GM12873 (cell line): ENCODE measurements at regions not wholly inside any gene's neighbourhood (a gene's known extent, or its start where the extent isn't known, plus 50 kb on each side); places are given as distances from the start of the nearest gene placed in this dataset.

Source experiments
- TF ChIP-seq, protein P1 (sequence below): IDR thresholded peaks from 2 replicates; pipeline ENCODE4 v1.5.1; 2012; ENCODE audit warnings: low read depth, mild to moderate bottlenecking, moderate library complexity, low read length, control low read depth; ENCODE audit not compliant: insufficient read depth; ENCODE audit errors: missing control alignments

DNA sequence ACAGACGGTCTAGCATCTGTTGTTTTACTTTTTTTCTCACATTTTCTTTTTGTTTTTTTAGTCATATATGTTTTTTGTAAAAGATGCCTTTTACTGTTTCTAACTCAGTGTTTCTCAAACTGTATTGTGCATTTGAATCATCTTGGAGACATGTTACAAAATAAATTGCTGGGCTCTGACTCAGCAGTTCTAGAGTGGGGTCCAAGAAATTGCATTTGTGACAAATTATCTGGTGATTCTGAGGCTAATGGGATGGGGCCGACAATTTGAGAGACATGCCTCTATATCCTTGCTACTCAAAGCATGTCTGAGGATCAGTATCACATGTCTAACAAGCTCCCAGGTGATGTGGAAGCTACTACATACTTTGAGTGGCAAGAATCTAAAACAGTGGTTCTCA lies 478.8 kb downstream of the PLCL1 start:
- TF ChIP-seq, protein P1, sequence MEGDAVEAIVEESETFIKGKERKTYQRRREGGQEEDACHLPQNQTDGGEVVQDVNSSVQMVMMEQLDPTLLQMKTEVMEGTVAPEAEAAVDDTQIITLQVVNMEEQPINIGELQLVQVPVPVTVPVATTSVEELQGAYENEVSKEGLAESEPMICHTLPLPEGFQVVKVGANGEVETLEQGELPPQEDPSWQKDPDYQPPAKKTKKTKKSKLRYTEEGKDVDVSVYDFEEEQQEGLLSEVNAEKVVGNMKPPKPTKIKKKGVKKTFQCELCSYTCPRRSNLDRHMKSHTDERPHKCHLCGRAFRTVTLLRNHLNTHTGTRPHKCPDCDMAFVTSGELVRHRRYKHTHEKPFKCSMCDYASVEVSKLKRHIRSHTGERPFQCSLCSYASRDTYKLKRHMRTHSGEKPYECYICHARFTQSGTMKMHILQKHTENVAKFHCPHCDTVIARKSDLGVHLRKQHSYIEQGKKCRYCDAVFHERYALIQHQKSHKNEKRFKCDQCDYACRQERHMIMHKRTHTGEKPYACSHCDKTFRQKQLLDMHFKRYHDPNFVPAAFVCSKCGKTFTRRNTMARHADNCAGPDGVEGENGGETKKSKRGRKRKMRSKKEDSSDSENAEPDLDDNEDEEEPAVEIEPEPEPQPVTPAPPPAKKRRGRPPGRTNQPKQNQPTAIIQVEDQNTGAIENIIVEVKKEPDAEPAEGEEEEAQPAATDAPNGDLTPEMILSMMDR, result no peak

DNA sequence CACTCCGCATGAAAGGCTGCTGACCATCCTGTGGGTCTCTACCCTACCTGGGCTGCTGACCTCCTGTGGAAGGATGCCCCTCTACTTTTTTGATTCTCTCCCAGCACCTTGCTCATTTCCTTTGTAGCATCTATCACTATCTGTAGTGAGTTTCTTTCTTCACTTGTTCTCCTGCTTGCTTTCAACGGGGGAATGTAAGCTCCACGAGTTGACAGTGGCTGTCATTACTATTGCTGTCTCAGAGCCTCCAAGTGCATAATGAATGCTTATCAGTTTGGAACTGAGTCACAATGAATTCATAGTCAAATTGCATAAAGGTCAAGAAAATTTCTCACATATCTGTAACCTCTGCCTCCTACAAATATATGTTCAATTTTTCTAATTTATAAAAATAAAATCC lies 477.7 kb downstream of the PLCL1 start:
- TF ChIP-seq, protein P1, result no peak

DNA sequence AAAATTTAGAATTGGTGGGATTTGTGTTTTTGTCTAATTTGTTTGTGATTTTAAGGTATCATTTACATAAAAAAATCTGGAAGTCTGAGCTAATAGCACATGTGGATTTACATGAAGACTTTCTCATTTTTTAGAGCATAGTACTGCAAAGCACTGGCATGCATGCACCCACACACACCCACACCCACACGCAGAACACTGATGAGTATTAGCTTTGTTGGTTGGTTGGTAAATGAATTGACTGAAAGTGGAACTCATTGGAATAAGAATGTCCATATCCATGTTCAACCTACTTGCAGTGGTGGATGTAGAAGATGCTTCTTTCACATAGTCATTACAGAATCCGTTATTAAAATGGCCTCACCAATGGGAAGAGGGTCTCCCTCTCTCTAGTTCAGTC lies 475.8 kb downstream of the PLCL1 start:
- TF ChIP-seq, protein P1, result no peak

DNA sequence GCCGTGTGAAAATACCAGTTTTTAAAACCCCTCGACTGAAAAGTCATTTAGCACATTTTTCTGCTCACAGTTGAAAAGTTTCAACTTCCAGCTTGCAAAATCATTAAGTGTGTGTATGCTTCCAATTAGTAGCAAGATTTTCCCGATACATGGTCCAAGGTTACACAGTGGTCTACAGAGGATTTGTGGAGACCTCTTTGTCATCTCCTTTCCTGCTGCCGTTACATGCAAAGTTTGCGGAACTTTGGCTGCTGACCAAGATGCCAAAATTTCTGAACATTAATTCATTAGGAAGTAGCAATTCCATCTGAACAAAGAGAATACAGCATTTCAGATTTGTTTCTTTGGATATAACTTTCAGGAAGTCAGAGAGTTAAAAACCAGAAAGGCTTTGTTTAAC lies 474.6 kb downstream of the PLCL1 start:
- TF ChIP-seq, protein P1, result no peak

DNA sequence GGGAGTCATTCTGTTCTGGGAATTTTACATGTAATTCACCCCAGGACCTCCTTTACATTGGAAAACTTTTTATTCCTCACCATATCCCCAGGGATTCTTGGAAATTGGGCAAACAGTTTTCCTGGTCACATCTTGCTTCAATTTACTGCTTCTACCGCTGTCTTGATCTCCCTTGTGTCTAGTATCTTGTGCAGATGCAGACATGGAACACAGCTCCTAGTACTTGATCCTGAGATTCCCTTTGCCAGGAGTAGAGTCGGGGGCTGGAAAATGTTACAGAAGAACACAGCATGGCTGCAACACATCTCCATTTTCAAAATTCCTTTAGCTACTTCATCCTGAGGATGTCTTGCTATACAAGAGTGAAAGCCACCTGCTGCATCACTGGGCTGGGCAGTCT lies 472.8 kb downstream of the PLCL1 start:
- TF ChIP-seq, protein P1, result no peak

DNA sequence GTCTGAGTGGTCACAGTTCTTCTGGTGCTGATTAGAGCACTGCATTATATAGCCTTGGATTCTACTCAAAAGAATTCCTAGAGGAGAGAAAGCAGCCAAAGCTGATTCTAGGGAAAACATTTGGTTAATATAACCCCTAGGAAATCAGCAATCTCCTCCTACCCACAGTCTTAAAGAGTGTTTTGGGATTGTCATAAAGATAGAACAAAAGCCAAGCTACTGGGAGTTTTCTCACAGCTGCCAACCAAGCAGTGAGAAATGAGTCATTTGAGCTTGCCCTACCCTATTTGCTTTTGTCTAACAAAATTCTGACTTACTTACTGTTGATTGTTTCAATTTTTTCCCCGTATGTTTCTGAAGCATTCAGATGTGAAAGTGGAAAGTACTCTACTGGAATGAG lies 469.3 kb downstream of the PLCL1 start:
- TF ChIP-seq, protein P1, result no peak

DNA sequence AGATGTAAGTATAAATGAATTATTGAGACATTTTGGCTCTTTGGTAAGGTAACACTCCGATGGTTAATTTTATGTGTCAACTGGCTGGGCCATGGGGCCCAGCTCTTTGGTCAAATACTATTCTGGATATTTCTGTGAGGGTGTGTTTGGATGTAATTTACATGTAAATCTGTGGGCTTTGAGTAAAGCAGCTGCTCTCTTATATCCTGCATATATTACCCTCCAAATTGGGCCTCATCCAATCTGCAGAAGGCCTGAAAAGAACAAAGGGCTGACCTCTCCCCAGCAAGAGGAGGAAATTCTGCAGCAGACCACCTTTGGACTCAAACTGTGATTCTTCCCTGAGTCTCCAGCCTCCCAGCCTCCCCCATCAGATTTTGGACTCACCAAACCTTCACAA lies 464.1 kb downstream of the PLCL1 start:
- TF ChIP-seq, protein P1, result no peak
